ENCODE measurements at regions not wholly inside any gene's neighbourhood (a gene's known extent, or its start where the extent isn't known, plus 50 kb on each side); places are given as distances from the start of the nearest gene placed in this dataset.

- no peak for DNase-seq
Measured at GRCh38 chr6:153780011-153780410, 259.0 kb upstream of the OPRM1 start.

DNA sequence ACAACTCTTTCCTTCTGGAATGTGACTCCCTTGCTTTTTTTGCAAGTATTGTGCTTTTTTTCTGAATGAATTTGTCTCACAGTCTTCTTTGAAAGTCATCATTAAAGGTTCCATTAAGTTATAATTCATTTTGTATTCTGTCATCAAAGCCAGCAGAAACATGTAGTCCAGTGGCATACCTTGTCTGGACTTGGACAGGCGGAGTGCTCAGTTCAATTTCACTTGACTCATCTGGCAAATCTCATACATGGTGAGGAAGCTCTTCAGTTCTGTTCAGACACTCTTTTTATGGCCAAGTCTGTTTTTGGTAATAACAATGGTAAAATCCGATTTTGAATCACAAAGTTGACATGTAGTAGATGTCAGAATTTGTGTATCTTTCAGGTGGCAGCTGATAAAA is 260.8 kb upstream of the OPRM1 start:
- no peak for DNase-seq

DNA sequence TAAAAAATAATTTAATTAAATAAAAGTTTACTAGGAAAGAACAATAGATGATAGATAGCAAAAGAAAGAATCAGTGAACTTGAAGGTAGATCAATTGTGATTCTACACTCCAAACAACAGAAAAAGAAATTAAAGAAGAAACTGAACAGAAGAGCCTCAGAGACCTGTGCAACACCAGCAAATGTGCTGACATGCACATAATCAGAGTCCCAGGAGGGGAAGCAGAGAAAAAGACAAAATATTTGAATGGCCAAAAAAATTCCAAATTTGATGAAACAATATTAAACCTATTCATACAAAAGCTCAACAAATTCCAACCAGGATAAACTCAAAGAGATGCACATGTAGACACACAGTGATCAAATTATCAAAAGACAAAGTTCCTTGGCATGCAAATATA is 267.5 kb upstream of the OPRM1 start:
- DNase-seq = no peak

DNA sequence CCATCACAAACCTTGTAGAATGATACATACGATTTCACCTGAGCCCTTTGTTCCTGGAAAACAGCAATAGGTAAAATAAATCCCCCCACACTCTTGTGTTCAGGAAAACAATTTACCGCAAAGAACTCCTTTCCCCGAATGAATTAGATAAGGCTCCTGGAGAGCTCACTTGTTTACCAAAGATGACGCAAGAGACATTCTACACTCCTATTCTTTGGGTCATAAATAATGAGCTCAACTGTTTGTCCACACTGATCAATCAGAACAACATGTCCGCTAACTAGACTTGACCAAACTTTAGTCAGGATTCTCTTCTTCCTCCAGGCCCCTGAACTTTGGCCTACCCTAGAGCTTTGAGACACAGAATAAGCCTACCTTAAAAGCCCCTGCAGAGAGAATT is 271.9 kb upstream of the OPRM1 start:
- no peak for DNase-seq

GRCh38 chr6:153758516-153758915 is 280.5 kb upstream of the OPRM1 start:
- no peak for DNase-seq

- no peak for DNase-seq
Measured at GRCh38 chr6:153735761-153736160, 303.3 kb upstream of the OPRM1 start.

- DNase-seq = no peak
Measured at GRCh38 chr6:153729189-153729588, 309.9 kb upstream of the OPRM1 start.

DNA sequence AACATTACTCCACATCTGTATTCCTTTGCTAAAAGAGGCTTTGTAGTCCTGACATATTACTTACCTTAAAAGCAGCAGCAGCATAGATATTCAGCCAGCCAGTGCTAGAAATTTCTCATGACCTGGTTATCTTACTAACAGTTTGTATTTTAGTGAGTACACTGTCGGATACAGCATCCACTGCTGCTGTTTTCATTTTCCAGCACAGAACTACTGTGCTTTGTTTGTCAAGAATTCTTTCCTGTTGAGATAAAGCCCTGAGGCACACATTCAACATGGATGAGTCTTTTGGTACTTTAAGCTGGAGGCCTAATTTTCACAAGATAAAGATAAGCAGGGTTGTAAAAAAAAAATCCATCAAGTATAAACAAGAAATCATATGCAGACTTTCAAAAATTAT is 311.2 kb upstream of the OPRM1 start:
- DNase-seq = no peak

GRCh38 chr6:153725456-153725855 is 313.6 kb upstream of the OPRM1 start:
- no peak for DNase-seq

GRCh38 chr6:153720732-153721131 is 318.3 kb upstream of the OPRM1 start:
- no peak for DNase-seq

DNA sequence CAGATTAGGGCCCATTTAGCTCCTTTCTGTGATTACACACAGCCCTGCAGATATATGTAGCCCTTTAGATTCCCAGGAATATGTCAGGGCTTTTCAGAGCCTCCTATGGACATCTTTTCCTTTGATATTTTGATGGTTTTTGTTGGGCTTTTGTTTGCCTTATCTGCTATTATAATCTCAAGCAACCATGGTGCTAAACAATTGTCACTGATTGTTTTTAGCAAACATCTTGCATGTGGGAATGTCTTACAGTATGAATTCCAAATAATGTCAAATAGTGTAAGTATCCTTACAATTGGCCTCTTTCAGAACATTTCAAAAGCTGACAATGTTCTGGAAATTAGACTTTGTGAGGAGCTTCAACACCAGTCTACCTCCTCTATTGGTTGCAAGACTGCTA is 333.6 kb upstream of the OPRM1 start:
- DNase-seq = no peak

DNA sequence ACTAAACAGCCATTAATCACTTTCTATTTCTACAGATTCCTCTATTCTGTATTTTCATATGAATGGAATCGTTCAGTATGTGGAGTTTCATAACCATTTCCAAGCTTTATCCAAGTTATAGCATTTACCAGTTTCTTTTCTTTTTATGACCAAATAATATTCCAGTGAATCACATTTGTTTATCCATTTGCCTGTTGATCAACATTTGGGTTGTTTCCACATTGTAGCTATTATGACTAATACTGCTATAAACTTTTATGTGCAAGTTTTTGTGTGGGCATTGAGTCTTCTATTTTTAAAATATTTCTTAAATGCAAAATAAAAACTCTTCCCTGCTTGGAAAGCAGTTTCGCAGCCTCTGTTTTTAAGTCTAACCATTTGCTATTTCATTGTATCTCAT is 336.4 kb upstream of the OPRM1 start:
- DNase-seq = no peak

DNA sequence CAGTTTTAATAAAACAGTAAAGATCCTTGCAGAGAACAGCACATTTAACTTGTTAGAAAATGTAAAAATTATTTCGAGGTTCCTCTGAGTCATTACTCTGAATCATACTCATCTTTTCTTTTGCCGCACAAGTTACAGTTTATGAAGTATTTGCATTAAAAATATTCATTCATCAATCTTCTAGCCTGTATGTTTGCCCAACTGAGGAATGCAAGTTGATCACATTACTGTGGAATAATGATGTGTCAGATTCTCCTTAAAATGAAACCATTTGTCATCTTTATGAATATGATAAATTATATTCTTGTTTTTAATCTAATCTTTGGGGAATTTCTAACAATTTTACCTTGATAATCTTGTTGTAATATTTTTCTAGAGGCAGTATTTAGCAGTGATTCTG is 340.4 kb upstream of the OPRM1 start:
- DNase-seq = no peak

- DNase-seq = no peak
Measured at GRCh38 chr6:153698001-153698400, 341.0 kb upstream of the OPRM1 start.

DNA sequence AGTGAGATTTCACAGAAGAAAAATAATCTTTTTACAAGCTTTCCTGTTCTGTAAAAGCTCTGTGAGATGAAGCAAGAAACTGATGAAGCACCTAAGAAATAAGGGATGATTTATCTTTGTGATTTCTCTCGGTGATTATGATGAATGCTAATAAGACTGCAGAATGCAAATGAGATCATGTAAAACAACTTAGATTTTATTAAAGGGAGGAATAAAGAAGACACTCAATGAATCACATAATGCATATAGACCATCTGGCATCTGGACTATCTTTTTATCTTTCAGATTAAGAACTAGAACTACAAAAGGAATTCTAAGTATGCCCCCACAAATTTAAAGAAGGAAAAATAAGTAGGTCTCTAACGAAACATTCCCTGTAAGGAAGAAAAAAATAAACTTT is 361.5 kb upstream of the OPRM1 start:
- DNase-seq = no peak

GRCh38 chr6:153673750-153674149 is 365.3 kb upstream of the OPRM1 start:
- DNase-seq = no peak

- no peak for DNase-seq
Measured at GRCh38 chr6:153673225-153673624, 365.8 kb upstream of the OPRM1 start.

DNA sequence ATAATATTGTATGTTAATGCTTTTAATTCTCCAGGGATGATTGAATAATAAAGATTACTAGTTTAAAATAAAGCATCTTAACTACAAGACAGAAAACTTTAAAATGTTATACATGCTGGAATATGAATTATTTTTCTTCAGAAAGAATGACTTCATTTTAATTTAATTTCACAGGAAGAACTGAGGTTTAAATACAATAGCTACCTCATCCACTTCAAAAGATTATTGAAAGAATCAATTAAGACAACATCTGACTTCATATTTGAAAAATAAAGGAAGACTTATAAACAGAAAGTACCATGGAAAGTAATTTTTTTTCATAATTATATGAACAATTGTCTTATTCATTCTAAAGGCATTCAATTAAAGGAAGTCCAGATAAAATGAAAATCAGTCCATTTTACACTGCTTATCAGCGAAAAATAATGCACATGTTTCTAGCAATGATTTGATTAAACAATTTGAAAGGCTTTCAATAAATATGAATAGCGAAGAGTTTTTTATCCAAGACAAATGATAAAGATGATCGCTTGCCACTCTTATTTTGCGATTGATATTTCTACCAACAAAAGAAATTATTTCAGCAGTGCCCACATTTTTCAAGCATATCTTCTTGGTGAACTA is 368.5 kb upstream of the OPRM1 start:
- no peak for DNase-seq

DNA sequence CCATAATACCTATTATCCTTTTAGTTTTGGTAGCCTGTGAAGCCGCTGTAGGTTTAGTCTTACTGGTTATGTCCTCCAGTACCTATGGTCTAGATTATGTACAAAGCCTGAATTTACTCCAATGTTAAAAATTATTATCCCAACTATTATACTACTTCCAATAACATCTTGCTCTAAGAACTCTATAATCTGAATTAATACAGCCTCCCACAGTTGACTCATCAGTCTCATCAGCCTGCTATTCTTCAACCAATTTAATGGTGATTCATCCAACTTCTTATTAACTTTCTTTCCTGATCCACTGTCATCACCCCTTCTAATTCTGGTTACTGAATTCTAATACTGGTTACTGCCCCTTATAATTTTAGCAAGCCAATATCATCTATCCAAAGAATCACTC is 370.3 kb upstream of the OPRM1 start:
- DNase-seq = no peak

DNA sequence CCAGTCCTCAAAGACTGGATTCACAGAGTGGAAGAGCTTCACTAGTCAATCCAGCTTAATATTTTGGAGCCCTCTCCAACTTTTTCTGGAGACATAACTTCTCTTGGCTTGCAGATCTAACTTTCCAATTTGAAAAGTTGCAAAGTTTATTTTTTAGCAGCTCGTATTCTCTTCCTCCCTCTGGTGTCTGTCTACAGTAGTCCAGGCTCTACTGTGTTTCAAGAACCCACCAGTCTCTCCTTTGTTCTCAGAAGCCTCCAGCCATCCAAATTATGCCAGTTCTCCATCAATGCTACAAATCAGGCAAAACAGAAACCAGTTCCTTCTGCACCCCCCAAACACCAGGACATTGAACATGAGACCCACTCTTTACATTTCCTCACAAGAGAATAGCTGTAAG is 376.1 kb upstream of the OPRM1 start:
- DNase-seq = no peak

DNA sequence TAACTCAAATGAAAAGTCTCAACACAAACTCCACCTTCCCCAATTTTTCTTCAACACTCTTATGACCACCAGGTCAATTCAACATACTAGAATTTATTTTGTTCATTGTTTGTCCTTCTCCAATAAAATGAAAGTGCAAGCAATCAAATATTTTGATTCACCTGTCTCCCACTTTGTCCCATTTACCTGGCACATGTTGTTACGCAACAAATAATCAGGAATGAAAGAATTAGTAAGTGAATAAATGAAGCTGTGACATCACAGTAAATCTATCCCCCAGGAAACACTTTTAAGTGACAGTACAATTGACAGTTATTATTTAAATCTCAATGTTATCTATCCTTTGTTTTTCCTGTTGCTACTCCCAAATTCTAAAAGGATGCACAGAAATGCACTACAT is 393.7 kb upstream of the OPRM1 start:
- DNase-seq = no peak

- DNase-seq = no peak
Measured at GRCh38 chr6:153644000-153644399, 395.0 kb upstream of the OPRM1 start.

DNA sequence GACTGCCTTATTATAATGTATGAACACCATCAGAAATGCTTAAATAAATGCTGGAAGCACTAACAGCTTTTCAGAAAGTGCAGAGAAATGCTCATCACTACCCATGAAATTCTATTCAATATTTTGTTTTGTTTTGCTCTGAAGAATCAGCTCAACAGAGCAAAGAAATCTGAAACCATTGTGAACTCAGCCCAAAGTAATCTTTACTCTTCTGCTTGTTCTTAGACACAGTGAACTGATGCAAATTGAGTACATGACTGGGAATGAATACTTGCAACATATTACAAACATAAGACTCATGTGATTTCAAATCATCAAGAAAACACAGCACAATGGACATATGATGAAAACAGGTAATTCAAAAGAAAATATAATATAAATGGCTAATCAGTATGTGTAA is 404.6 kb upstream of the OPRM1 start:
- DNase-seq = no peak

DNA sequence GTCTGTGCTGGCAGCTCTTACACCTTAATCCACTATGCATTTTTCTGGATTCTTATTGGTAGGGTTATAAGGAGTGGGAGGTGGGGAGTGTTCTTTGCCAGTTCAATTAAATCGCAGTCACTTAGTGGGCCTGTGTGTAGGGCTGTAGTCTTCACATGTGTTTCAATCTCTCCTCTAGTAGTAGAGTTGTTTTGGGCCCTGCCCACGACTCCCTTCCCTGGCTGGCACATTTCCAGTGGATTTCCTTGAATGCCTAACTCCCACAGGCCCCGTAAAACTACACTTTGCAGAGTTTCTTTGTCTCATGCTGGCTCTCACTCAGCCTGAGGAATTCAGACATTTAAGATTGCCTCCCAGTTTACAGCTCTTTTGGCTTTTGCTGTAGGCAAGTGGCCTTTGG is 414.0 kb upstream of the OPRM1 start:
- no peak for DNase-seq

DNA sequence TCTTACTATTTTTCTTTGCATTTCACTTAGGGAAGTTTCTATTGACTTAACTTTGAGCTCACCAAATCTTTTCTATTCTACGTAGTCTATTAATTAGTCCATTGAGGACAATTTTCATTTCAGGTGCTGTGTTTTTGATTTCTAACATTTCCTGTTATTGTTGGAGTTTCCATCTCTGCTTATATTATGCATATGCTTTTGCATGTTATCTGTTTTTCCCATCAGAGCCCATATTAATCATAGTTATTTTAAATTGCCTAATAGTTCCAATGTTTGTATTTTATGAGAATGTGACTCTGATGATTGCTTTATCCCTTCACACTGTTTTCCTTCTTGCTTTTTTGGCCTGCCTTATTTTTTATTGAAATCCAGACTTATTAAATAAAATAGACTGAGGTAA is 414.5 kb upstream of the OPRM1 start:
- DNase-seq = no peak

DNA sequence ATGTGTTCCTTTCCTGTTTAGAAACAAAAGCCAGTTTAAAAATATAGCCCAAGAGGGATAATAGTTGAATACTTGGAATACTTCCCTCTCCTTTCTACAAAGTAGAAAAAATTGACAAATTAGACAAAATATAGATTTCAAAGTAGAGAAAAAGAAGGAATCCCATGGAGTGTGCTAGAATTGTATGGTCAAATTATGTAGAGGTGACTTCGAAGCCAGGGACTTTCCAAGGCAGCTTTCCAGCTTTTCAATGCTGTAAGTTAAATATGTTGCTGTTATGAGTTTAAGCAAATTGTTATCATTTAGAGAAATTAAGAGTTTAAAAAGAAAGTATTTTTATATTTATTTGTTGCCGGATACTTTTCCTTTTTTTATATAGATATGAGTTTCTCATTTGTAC is 415.5 kb upstream of the OPRM1 start:
- DNase-seq = no peak

Measured in activated CD4-positive, alpha-beta T cell treated with anti-CD3 and anti-CD28 coated beads for 48 hours (primary cell).